ENCODE measurements at regions not wholly inside any gene's neighbourhood (a gene's known extent, or its start where the extent isn't known, plus 50 kb on each side); places are given as distances from the start of the nearest gene placed in this dataset.

DNA sequence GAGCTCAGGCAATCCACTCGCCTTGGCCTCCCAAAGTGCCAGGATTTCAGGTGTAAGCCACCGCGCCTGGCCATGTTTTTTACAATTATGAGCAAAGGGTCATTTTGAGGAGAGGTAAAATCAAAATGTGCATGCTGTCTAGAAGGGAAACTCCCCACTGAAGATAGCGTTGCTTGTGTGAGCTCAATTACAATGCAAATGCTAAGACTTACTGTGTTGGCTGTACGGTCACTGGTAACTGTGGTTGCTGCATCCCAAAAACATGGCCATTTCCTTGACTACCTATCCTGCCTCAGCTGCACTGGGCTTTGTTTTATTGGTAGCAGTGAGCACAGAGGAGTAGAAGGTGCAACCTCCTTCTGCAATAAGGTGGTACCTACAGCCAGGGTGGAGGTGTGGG, 77.4 kb upstream of the SPATA31E1 start:
- TF ChIP-seq HNRNPH1 (optimal IDR thresholded peaks at IDR 0.05; ENCODE audit: low read depth, low read length) (no peak), POLR2AphosphoS5 (IDR thresholded peaks at IDR 0.05; ENCODE audit: control insufficient read depth, insufficient read depth, low read depth, low read length) (no peak), PHF8 (IDR thresholded peaks at IDR 0.05; ENCODE audit: borderline replicate concordance, low read length) (no peak), EZH2 (IDR thresholded peaks at IDR 0.05; ENCODE audit: borderline replicate concordance, low read depth, low read length) (no peak), ZNF644 (tag; IDR thresholded peaks at IDR 0.05; ENCODE audit: low read depth) (no peak), ZNF431 (CRISPR knock-in tag; IDR thresholded peaks at IDR 0.05) (no peak), SRF (CRISPR knock-in tag; IDR thresholded peaks at IDR 0.05) (no peak), ZZZ3 (IDR thresholded peaks at IDR 0.05) (no peak)
- TF ChIP-seq, protein P1, sequence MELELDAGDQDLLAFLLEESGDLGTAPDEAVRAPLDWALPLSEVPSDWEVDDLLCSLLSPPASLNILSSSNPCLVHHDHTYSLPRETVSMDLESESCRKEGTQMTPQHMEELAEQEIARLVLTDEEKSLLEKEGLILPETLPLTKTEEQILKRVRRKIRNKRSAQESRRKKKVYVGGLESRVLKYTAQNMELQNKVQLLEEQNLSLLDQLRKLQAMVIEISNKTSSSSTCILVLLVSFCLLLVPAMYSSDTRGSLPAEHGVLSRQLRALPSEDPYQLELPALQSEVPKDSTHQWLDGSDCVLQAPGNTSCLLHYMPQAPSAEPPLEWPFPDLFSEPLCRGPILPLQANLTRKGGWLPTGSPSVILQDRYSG (tag; conservative IDR thresholded peaks at IDR 0.05; ENCODE audit: low read depth): no peak
- TF ChIP-seq, protein P2, sequence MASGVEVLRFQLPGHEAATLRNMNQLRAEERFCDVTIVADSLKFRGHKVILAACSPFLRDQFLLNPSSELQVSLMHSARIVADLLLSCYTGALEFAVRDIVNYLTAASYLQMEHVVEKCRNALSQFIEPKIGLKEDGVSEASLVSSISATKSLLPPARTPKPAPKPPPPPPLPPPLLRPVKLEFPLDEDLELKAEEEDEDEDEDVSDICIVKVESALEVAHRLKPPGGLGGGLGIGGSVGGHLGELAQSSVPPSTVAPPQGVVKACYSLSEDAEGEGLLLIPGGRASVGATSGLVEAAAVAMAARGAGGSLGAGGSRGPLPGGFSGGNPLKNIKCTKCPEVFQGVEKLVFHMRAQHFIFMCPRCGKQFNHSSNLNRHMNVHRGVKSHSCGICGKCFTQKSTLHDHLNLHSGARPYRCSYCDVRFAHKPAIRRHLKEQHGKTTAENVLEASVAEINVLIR (CRISPR knock-in tag; IDR thresholded peaks at IDR 0.05): no peak
- TF ChIP-seq, protein P3, sequence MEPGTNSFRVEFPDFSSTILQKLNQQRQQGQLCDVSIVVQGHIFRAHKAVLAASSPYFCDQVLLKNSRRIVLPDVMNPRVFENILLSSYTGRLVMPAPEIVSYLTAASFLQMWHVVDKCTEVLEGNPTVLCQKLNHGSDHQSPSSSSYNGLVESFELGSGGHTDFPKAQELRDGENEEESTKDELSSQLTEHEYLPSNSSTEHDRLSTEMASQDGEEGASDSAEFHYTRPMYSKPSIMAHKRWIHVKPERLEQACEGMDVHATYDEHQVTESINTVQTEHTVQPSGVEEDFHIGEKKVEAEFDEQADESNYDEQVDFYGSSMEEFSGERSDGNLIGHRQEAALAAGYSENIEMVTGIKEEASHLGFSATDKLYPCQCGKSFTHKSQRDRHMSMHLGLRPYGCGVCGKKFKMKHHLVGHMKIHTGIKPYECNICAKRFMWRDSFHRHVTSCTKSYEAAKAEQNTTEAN (CRISPR knock-in tag; IDR thresholded peaks at IDR 0.05): no peak
- TF ChIP-seq, protein P4, sequence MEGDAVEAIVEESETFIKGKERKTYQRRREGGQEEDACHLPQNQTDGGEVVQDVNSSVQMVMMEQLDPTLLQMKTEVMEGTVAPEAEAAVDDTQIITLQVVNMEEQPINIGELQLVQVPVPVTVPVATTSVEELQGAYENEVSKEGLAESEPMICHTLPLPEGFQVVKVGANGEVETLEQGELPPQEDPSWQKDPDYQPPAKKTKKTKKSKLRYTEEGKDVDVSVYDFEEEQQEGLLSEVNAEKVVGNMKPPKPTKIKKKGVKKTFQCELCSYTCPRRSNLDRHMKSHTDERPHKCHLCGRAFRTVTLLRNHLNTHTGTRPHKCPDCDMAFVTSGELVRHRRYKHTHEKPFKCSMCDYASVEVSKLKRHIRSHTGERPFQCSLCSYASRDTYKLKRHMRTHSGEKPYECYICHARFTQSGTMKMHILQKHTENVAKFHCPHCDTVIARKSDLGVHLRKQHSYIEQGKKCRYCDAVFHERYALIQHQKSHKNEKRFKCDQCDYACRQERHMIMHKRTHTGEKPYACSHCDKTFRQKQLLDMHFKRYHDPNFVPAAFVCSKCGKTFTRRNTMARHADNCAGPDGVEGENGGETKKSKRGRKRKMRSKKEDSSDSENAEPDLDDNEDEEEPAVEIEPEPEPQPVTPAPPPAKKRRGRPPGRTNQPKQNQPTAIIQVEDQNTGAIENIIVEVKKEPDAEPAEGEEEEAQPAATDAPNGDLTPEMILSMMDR (IDR thresholded peaks at IDR 0.05 in 2 of 3, conservative IDR thresholded peaks at IDR 0.05 in 1 of 3; ENCODE audit: insufficient read depth in 2 of 3, low read depth in 1 of 3, low read length in 3 of 3): no peak
